HG02678 (cell line): ENCODE measurements at regions not wholly inside any gene's neighbourhood (a gene's known extent, or its start where the extent isn't known, plus 50 kb on each side); places are given as distances from the start of the nearest gene placed in this dataset.
"Not testable (repeated sequence)": the region's sequence is repeated elsewhere in the genome, so short reads cannot be mapped to it uniquely, and the experiment has no call there.

Experiments used
- ATAC-seq: cut with Tn5 transposase; IDR thresholded peaks from one replicate; pipeline ENCODE4 v1.9.1; 2021; ENCODE audit warnings: mild to moderate bottlenecking, moderate library complexity; ENCODE audit not compliant: unreplicated experiment

DNA sequence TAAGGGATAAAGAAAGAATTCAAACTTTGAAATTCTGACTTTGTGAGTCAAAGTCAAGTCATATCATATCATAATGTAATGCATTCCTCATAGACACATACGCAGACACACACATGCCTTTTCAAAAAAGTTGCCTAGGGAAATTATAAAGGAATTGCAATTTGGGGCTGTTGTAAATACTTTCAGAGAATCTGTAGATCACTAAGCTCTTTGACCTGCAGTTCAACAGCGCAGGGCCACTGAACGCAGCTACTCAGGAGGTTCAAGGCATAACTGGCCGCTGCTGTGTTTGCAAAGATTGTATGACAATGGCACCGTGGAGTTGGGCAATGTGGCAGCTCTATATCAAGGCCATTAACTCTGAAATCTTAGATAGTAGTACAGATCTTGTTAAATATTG, 188.4 kb upstream of the THRB start:
- no peak for ATAC-seq

- ATAC-seq, result no peak
Measured at GRCh38 chr3:24683633-24684384, 189.2 kb upstream of the THRB start.

DNA sequence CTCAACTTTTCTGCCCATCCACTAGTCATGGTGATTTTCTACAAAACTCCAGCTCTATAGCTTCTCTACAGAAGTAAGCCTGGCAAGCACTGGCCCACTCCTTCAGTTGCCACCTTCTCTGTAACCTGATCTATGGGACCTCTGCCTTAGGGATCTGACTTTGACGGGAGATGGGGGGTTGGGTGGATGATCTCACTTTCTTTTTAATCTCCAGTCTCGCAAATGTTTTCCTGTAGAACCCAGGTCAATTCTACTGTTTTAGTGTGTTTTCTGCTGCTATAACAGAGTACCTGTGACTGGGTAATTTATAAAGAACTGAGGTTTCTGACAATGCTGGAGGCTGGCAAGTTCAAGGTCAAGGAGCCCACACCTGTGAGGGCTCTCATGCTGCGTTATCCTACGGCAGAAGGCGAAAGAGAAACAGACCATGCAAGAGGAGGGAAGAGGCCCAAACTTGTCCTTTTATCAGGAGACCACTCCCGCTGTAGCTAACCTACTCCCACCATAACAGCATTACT, 189.9 kb upstream of the THRB start:
- ATAC-seq, result no peak

DNA sequence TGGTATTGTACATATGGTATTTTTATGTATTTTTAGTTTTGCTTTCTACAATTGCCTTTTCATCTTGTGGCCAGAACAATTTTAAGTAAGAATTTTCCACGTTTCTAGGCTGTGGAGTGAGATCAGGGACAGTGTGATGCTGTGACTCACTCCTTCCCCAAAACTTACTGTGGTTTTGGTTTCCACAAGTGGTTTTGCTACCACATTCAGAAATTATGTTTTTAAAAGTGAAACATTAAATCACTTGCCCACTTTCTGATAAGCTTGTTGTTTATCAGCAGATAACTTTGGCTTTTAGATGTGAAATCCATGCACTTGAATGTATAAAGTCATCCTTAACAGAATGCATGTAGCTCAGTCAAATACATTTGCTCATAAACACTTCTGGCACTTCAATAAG, 192.2 kb upstream of the THRB start:
- ATAC-seq, result no peak

DNA sequence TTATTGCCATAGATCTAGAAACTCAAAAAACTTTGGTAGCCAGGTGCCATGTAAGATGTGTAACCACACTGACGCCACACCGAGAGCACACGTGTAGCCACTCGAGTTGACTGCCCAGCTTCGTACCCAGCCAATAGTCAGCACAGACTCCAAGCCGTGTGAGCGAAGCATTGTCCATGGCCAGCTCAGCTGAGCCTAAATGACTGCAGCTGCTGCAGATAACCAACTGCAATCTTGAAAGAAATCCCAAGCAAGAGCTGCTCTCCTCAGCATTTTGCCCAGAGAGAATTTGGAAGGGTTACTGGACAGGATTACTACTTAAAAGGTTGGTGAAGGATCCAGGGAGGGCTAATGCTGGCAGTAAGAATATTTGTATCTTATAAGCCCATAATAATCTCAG, 193.0 kb upstream of the THRB start:
- ATAC-seq, result no peak

GRCh38 chr3:24688446-24689148, 193.9 kb upstream of the THRB start:
- ATAC-seq, result no peak

GRCh38 chr3:24689353-24689752, 194.7 kb upstream of the THRB start:
- ATAC-seq, result no peak

- no peak for ATAC-seq
Measured at GRCh38 chr3:24690777-24691176, 196.1 kb upstream of the THRB start.

DNA sequence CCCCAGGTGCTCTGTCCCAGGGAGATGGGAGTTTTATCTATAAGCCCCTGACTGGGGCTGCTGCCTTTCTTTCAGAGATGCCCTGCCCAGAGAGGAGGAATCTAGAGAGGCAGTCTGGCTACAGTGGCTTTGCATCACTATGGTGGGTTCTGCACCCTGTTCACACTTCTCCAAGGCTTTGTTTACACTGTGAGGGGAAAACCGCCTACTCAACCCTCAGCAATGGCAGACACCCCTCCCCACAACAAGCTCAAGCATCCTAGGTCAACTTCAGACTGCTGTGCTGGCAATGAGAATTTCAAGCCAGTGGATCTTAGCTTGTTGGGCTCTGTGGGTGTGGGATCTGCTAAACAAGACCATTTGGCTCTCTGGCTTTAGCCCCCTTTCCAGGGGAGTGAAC, 204.4 kb upstream of the THRB start:
- not testable (repeated sequence) for ATAC-seq

- no peak for ATAC-seq
Measured at GRCh38 chr3:24704496-24704895, 209.8 kb upstream of the THRB start.

GRCh38 chr3:24707936-24708335, 213.3 kb upstream of the THRB start:
- ATAC-seq, result no peak

GRCh38 chr3:24709956-24710355, 215.3 kb upstream of the THRB start:
- no peak for ATAC-seq

DNA sequence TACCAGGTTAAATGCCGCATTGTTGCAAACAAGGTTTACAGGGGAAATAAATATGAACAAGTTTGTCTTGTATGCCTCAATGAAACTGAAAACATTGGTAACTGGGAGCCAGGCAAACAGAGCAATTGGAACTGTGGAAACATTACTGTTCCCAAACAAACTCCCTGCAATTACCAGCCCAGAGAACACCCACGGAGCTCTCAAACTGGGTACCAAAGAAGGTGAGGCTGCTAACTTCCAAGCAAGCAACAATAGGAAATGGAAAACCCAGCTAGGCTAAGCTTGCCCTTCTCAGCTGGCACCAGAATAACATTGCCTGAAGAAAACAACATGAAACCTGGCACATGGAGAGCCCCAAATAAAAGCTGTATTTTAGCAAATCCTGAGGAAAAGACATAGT, 218.9 kb upstream of the THRB start:
- no peak for ATAC-seq

- no peak for ATAC-seq
Measured at GRCh38 chr3:24714436-24714835, 219.8 kb upstream of the THRB start.

DNA sequence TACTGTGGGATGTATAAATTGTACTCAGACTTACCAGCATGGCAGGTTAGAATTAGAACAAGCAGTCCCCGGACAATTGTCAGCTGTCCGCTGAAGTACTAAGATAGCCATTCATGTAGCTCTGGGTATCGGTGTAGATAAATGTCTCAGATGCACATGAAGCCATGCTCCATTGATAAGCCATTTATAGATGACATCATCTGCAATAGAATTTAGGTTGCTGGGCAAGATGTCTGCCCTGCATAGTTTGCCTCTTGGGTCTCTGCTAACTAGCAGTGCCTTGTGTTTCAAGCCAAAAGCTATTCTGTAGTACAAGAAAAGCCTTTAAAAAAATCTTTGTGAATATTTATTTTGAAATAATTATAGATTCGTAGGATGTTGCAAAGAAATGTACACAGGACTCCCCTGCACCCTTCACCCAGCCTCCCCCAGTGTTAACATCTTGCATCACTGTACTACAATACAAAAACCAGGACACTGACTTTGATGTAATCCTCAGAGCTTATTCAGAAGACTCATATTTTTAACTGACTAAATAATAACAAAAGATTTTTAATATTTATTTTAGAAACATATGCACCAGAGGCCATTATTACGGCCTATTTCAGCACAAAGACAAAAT, 220.6 kb upstream of the THRB start:
- no peak for ATAC-seq

- ATAC-seq, result no peak
Measured at GRCh38 chr3:24722087-24722486, 227.4 kb upstream of the THRB start.

- no peak for ATAC-seq
Measured at GRCh38 chr3:24725514-24726255, 231.0 kb upstream of the THRB start.

DNA sequence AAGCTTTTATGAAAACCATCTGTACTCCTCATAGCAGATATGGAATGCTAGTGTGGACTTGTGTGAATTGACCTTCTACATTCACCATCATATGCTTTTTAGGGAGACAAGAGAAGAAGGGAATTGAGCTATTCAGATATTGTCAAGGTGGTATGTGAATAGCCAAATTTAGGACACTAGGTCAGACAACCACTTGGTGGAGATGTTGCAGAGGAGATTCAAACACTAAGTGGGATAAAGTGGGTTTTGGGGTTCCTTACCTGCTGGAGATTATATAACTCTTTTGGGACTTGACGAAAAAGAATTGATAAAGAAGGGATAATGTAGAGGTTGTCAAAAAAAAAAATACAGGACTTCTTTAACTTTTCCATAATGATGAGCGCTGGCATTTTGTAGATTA, 231.8 kb upstream of the THRB start:
- ATAC-seq, result no peak

GRCh38 chr3:24730173-24730572, 235.5 kb upstream of the THRB start:
- no peak for ATAC-seq

DNA sequence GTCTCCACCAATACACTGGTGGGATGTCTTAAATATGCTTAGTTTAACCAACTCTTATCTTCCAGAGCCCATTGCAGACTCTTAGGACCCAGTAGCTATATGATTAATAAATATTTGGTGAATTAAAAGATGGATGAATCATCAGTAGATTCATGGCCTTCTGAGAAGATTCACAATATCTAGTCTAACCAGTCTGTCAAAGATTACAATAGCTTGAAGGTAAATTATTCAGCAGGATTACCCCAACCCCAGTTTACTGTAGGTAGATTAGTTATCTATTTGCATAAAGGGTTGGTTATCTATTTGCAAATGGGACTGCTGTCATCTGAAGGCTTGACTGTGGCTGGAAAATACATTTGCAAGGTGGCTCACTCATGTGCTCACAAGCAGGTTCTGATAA, 239.4 kb upstream of the THRB start:
- no peak for ATAC-seq

DNA sequence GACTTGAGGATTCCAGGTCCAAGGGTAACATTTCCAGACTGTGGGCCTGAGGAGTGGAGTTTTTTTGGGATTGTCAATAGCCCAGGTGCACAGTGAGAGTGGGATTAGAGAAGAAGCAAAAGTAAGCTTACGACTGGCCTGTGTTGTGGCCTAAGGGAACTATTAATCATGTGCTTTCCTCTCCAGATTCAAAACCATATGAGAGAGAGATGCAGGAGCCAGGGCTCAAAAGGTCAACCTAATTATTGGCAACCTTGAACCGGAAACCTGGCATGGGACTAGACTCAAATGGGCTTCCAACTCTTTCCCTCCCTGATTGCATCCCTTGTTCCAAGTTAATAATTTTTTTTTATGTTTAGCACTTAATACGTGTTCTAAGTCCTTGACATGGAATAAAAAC, 242.1 kb upstream of the THRB start:
- ATAC-seq, result no peak
